ENCODE measurements at regions not wholly inside any gene's neighbourhood (a gene's known extent, or its start where the extent isn't known, plus 50 kb on each side); places are given as distances from the start of the nearest gene placed in this dataset.

GRCh38 chr2:216565956-216566355, 67.3 kb upstream of the IGFBP2 start:
- no peak overlapping the region for H3K23ac ChIP-seq (ENCODE audit: low read length)

DNA sequence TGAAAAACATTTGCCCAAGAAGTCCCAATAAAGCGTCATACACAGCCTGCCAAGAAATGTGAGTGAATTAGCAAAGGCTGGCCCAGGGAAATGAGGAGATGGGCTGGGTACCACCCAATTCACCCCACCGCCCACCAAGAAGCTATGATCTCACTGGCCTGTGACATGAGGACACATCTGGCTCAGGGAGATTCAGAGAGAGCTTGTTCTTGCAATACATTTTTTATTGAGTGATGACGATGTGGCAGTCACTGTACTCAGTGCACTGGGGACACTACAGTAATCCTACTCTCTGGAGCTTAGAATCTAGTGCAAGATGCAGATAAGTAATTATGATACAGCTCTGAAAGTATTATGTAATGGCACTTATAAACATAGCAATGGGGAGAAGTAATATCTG, 64.6 kb upstream of the IGFBP2 start:
- H3K27ac ChIP-seq (ENCODE audit: low read depth, low read length) = no peak overlapping the region
- no peaks in the 10 kb centered on the region for H3K79me2 ChIP-seq (ENCODE audit: control insufficient read depth, insufficient read depth, low read length)
- no peak overlapping the region for H4K5ac ChIP-seq (ENCODE audit: low read length)

More at GRCh38 chr2:216565956-216566355, 67.3 kb upstream of the IGFBP2 start:
- Histone ChIP-seq H3K4me3 (ENCODE audit: low read length) (no peak overlapping the region), H3K9ac (ENCODE audit: low read length) (no peak overlapping the region), H2BK5ac (ENCODE audit: low read length) (no peak overlapping the region), H3K4ac (ENCODE audit: low read depth, low read length) (no peak overlapping the region), H3K4me1 (ENCODE audit: control insufficient read depth, low read depth, low read length) (no peaks in the 10 kb centered on the region), H3K79me1 (ENCODE audit: low read length) (no peaks in the 10 kb centered on the region), H2BK120ac (ENCODE audit: low read depth, low read length) (no peak overlapping the region), H3K79me2 (ENCODE audit: control insufficient read depth, insufficient read depth, low read length) (no peaks in the 10 kb centered on the region), H3K18ac (ENCODE audit: low read length) (no peak overlapping the region), H3K27ac (ENCODE audit: low read depth, low read length) (no peak overlapping the region), H3K4me2 (ENCODE audit: low read length) (no peak overlapping the region), H3K56ac (ENCODE audit: low read length) (no peak overlapping the region), H4K5ac (ENCODE audit: low read length) (no peak overlapping the region), H3K36me3 (ENCODE audit: control insufficient read depth, insufficient read depth, low read length) (no peaks in the 10 kb centered on the region), H2BK15ac (replicated peaks; ENCODE audit: low read depth) (no peak overlapping the region), H2AK5ac (ENCODE audit: low read length) (no peak overlapping the region), H3K27me3 (ENCODE audit: insufficient read depth, low read length, poor library complexity) (no peaks in the 10 kb centered on the region), H4K8ac (ENCODE audit: low read depth, low read length) (no peak overlapping the region)
- DNase-seq = no peak
- no CpG with 5 or more reads among the region's 7 CpGs for WGBS (ENCODE audit: extremely low coverage, insufficient coverage, low lambda C conversion rate)

GRCh38 chr2:216569765-216570164, 63.5 kb upstream of the IGFBP2 start:
- Histone ChIP-seq H3K18ac (ENCODE audit: low read length) (no peak overlapping the region), H3K79me2 (ENCODE audit: control insufficient read depth, insufficient read depth, low read length) (no peaks in the 10 kb centered on the region), H3K79me1 (ENCODE audit: low read length) (no peaks in the 10 kb centered on the region), H3K23ac (ENCODE audit: low read length) (no peak overlapping the region), H3K4me2 (ENCODE audit: low read length) (no peak overlapping the region), H4K5ac (ENCODE audit: low read length) (no peak overlapping the region), H3K4me1 (ENCODE audit: control insufficient read depth, low read depth, low read length) (no peaks in the 10 kb centered on the region), H2BK5ac (ENCODE audit: low read length) (no peak overlapping the region), H2BK15ac (replicated peaks; ENCODE audit: low read depth) (no peak overlapping the region), H3K9ac (ENCODE audit: low read length) (no peak overlapping the region), H3K36me3 (ENCODE audit: control insufficient read depth, insufficient read depth, low read length) (no peaks in the 10 kb centered on the region), H3K27me3 (ENCODE audit: insufficient read depth, low read length, poor library complexity) (no peaks in the 10 kb centered on the region), H2BK120ac (ENCODE audit: low read depth, low read length) (no peak overlapping the region), H3K56ac (ENCODE audit: low read length) (no peak overlapping the region), H4K8ac (ENCODE audit: low read depth, low read length) (no peak overlapping the region), H2AK5ac (ENCODE audit: low read length) (no peak overlapping the region), H3K4ac (ENCODE audit: low read depth, low read length) (no peak overlapping the region), H3K4me3 (ENCODE audit: low read length) (no peak overlapping the region), H3K27ac (ENCODE audit: low read depth, low read length) (no peak overlapping the region)
- no peak for DNase-seq
- no CpG with 5 or more reads among the region's 5 CpGs for WGBS (ENCODE audit: extremely low coverage, insufficient coverage, low lambda C conversion rate)

More for the DNA sequence above, 64.6 kb upstream of the IGFBP2 start:
- no peak overlapping the region for H2BK5ac ChIP-seq (ENCODE audit: low read length)
- H3K4me1 ChIP-seq (ENCODE audit: control insufficient read depth, low read depth, low read length) = no peaks in the 10 kb centered on the region
- WGBS (ENCODE audit: extremely low coverage, insufficient coverage, low lambda C conversion rate) = no CpG with 5 or more reads among the region's 3 CpGs
- DNase-seq = no peak
- no peak overlapping the region for H3K4ac ChIP-seq (ENCODE audit: low read depth, low read length)
- no peak overlapping the region for H3K4me3 ChIP-seq (ENCODE audit: low read length)
- H3K56ac ChIP-seq (ENCODE audit: low read length) = no peak overlapping the region
- H3K23ac ChIP-seq (ENCODE audit: low read length) = no peak overlapping the region
- H3K18ac ChIP-seq (ENCODE audit: low read length) = no peak overlapping the region
- no peaks in the 10 kb centered on the region for H3K36me3 ChIP-seq (ENCODE audit: control insufficient read depth, insufficient read depth, low read length)
- no peaks in the 10 kb centered on the region for H3K79me1 ChIP-seq (ENCODE audit: low read length)
- H2BK15ac ChIP-seq (replicated peaks; ENCODE audit: low read depth) = no peak overlapping the region
- H4K8ac ChIP-seq (ENCODE audit: low read depth, low read length) = no peak overlapping the region
- no peaks in the 10 kb centered on the region for H3K27me3 ChIP-seq (ENCODE audit: insufficient read depth, low read length, poor library complexity)
- H2BK120ac ChIP-seq (ENCODE audit: low read depth, low read length) = no peak overlapping the region
- H2AK5ac ChIP-seq (ENCODE audit: low read length) = no peak overlapping the region
- H3K9ac ChIP-seq (ENCODE audit: low read length) = no peak overlapping the region
- no peak overlapping the region for H3K4me2 ChIP-seq (ENCODE audit: low read length)

DNA sequence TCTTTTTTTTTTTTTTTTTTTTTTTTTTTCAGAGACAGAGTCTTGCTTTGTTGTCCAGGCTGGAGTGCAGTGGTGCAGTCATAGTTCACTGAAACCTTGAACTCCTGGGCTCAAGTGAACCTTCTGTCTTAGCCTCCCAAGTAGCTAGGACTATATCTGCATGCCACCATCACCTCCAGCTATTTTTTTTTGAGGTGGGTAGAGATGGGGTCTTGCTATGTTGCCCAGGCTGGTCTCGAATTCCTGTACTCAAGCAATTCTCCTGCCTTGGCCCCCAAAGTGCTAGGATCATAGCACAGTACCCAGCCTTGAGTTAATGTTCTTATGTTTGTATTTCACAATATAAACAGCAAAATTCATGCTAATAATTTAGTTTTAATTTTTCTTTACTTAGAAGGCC, 62.9 kb upstream of the IGFBP2 start:
- Histone ChIP-seq H4K8ac (ENCODE audit: low read depth, low read length) (no peak overlapping the region), H2BK120ac (ENCODE audit: low read depth, low read length) (no peak overlapping the region), H2BK15ac (replicated peaks; ENCODE audit: low read depth) (no peak overlapping the region), H3K4ac (ENCODE audit: low read depth, low read length) (no peak overlapping the region), H3K23ac (ENCODE audit: low read length) (no peak overlapping the region), H3K27ac (ENCODE audit: low read depth, low read length) (no peak overlapping the region), H3K4me1 (ENCODE audit: control insufficient read depth, low read depth, low read length) (no peaks in the 10 kb centered on the region), H3K18ac (ENCODE audit: low read length) (no peak overlapping the region), H3K9ac (ENCODE audit: low read length) (no peak overlapping the region), H4K5ac (ENCODE audit: low read length) (no peak overlapping the region), H3K79me1 (ENCODE audit: low read length) (no peaks in the 10 kb centered on the region), H2BK5ac (ENCODE audit: low read length) (no peak overlapping the region), H3K4me2 (ENCODE audit: low read length) (no peak overlapping the region), H3K79me2 (ENCODE audit: control insufficient read depth, insufficient read depth, low read length) (no peaks in the 10 kb centered on the region), H2AK5ac (ENCODE audit: low read length) (no peak overlapping the region), H3K27me3 (ENCODE audit: insufficient read depth, low read length, poor library complexity) (no peaks in the 10 kb centered on the region), H3K56ac (ENCODE audit: low read length) (no peak overlapping the region), H3K36me3 (ENCODE audit: control insufficient read depth, insufficient read depth, low read length) (no peaks in the 10 kb centered on the region), H3K4me3 (ENCODE audit: low read length) (no peak overlapping the region)
- DNase-seq = no peak
- no CpG with 5 or more reads among the region's 1 CpG for WGBS (ENCODE audit: extremely low coverage, insufficient coverage, low lambda C conversion rate)

DNA sequence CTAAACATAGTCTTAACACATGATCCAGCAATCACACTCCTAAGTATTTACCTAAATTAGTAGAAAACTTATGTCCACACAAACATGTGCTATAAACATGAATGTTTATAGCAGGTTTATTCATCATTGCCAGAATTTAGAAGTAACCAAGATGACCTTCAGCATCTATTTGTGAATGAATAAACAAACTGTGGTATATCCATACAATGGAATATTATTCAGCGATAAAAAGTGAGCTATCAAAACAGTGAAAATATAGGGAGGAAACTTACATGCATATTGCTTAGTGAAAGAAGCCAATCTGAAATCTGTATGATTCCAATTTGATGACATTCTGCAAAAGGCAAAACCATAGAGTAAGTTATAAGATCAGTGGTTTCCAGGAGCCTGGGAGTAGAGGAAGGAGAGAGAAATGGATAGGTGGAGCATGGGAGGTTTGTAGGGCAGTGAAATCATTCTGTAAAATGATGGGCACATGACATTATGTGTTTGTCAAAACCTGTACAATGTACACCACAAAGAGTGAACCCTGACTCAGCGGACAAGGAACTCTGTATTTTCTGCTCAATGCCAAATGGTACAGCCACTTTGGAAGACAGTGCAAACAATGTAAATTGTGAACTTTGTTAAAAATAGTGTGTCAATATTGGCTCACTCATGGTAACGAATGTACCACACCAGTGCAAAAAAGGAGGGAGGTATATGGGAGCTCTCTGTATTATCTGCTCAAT, 61.9 kb upstream of the IGFBP2 start:
- Histone ChIP-seq H3K23ac (ENCODE audit: low read length) (no peak overlapping the region), H2BK5ac (ENCODE audit: low read length) (no peak overlapping the region), H3K4me2 (ENCODE audit: low read length) (no peak overlapping the region), H4K5ac (ENCODE audit: low read length) (no peak overlapping the region), H2BK15ac (replicated peaks; ENCODE audit: low read depth) (no peak overlapping the region), H3K27ac (ENCODE audit: low read depth, low read length) (no peak overlapping the region), H2AK5ac (ENCODE audit: low read length) (no peak overlapping the region), H3K4me1 (ENCODE audit: control insufficient read depth, low read depth, low read length) (no peaks in the 10 kb centered on the region), H3K4me3 (ENCODE audit: low read length) (no peak overlapping the region), H4K8ac (ENCODE audit: low read depth, low read length) (no peak overlapping the region), H3K36me3 (ENCODE audit: control insufficient read depth, insufficient read depth, low read length) (no peaks in the 10 kb centered on the region), H3K79me1 (ENCODE audit: low read length) (no peaks in the 10 kb centered on the region), H3K4ac (ENCODE audit: low read depth, low read length) (no peak overlapping the region), H3K27me3 (ENCODE audit: insufficient read depth, low read length, poor library complexity) (no peaks in the 10 kb centered on the region), H2BK120ac (ENCODE audit: low read depth, low read length) (no peak overlapping the region), H3K56ac (ENCODE audit: low read length) (no peak overlapping the region), H3K9ac (ENCODE audit: low read length) (no peak overlapping the region), H3K18ac (ENCODE audit: low read length) (no peak overlapping the region), H3K79me2 (ENCODE audit: control insufficient read depth, insufficient read depth, low read length) (no peaks in the 10 kb centered on the region)
- no peak for DNase-seq
- WGBS (ENCODE audit: extremely low coverage, insufficient coverage, low lambda C conversion rate) = no CpG with 5 or more reads among the region's 3 CpGs
